HL-60 (cell line): ENCODE measurements at regions not wholly inside any gene's neighbourhood (a gene's known extent, or its start where the extent isn't known, plus 50 kb on each side); places are given as distances from the start of the nearest gene placed in this dataset.

Source experiments
- DNase-seq, 2 experiments: peaks; one replicate each; pipeline ENCODE4 v3.0.0-alpha.2; 2010 to 2020; ENCODE audit warnings: low read depth in 1 of 2, low spot score in 1 of 2
- H3K27ac ChIP-seq: fragments of 250-450 bp; sonication (Bioruptor Pico); replicated peaks from 2 replicates; pipeline ENCODE4 v1.5.1; 2020; ENCODE audit warnings: mild to moderate bottlenecking, moderate library complexity
- H3K27me3 ChIP-seq: fragments of 250-450 bp; sonication (Bioruptor Pico); 2 replicates; pipeline ENCODE4 v1.5.1; 2021; ENCODE audit warnings: mild to moderate bottlenecking, moderate library complexity; ENCODE audit not compliant: insufficient read depth, poor library complexity, severe bottlenecking
- H3K4me3 ChIP-seq: replicated peaks from 2 replicates; pipeline ENCODE4 v1.5.1; 2011; ENCODE audit warnings: mild to moderate bottlenecking, control low read depth, low read length; ENCODE audit not compliant: insufficient read depth
- CTCF ChIP-seq: IDR thresholded peaks from one replicate; pipeline ENCODE4 v1.5.1; 2011; ENCODE audit warnings: low read length, control low read depth, inconsistent platforms; ENCODE audit not compliant: insufficient read depth
- GABPA ChIP-seq: IDR thresholded peaks from 2 replicates; pipeline ENCODE4 v1.6.1; 2012; ENCODE audit warnings: low read depth
- POLR2AphosphoS5 ChIP-seq: IDR thresholded peaks from 2 replicates; pipeline ENCODE4 v1.6.1; 2012; ENCODE audit warnings: low read depth
- REST ChIP-seq: IDR thresholded peaks from 2 replicates; pipeline ENCODE4 v1.6.1; 2012; ENCODE audit warnings: low read depth; ENCODE audit not compliant: insufficient replicate concordance
- SPI1 ChIP-seq: IDR thresholded peaks from 2 replicates; pipeline ENCODE4 v1.6.1; 2012; ENCODE audit warnings: low read depth, mild to moderate bottlenecking, borderline replicate concordance

GRCh38 chr17:73889439-73889838, 245.2 kb upstream of the SDK2 start:
- no peak for DNase-seq
- H3K4me3 ChIP-seq = no peak overlapping the region
- no peak overlapping the region for H3K27ac ChIP-seq
- H3K27me3 ChIP-seq = no peaks in the 10 kb centered on the region
- TF ChIP-seq GABPA (no peak), CTCF (no peak), REST (no peak), POLR2AphosphoS5 (no peak), SPI1 (no peak)

GRCh38 chr17:73890831-73891405, 246.7 kb upstream of the SDK2 start:
- Histone ChIP-seq H3K27ac (no peak overlapping the region), H3K4me3 (no peak overlapping the region), H3K27me3 (no peaks in the 10 kb centered on the region)
- TF ChIP-seq GABPA = no peak
- TF ChIP-seq POLR2AphosphoS5 = no peak
- TF ChIP-seq REST = no peak
- no peak for TF ChIP-seq SPI1
- TF ChIP-seq CTCF = no peak
- DNase-seq = no peak

- Histone ChIP-seq H3K4me3 (no peak overlapping the region), H3K27me3 (peaks cover 6% of the 10 kb centered on the region), H3K27ac (no peak overlapping the region)
- TF ChIP-seq REST (no peak), GABPA (no peak), CTCF (no peak), SPI1 (no peak), POLR2AphosphoS5 (no peak)
- DNase-seq = no peak
Measured at GRCh38 chr17:73895157-73895556, 250.9 kb upstream of the SDK2 start.
